TTC549 (cell line): ENCODE measurements at regions not wholly inside any gene's neighbourhood (a gene's known extent, or its start where the extent isn't known, plus 50 kb on each side); places are given as distances from the start of the nearest gene placed in this dataset.

Experiments used
- FAIRE-seq: peaks from 2 replicates; lab custom pipeline; 2012; peaks lifted over from hg19 to GRCh38; lab: Jason Lieb, UNC

- FAIRE-seq, result peak; percentile 49
Observed at GRCh38 chr20:12594410-12595088, 414.2 kb upstream of the SPTLC3 start.

DNA sequence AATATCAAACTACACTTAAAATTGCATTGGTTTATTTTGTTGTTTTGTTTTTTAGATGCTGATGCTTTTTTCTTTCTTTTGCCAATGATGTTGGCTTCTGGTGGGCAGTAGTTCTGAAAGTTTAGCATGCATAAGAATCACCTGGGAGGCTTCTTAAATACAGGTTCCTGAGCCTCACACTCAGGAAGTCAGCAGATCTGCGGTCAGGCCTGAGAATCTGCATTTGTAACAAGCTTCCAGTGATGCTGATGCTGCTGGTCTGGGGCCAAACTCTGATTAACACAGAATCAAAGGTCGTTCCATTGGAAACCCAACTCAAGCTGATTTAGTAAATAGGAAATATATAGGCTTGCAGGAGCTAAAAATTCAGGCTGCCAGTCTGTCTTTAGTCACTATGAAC, 412.9 kb upstream of the SPTLC3 start:
- FAIRE-seq, result no peak

DNA sequence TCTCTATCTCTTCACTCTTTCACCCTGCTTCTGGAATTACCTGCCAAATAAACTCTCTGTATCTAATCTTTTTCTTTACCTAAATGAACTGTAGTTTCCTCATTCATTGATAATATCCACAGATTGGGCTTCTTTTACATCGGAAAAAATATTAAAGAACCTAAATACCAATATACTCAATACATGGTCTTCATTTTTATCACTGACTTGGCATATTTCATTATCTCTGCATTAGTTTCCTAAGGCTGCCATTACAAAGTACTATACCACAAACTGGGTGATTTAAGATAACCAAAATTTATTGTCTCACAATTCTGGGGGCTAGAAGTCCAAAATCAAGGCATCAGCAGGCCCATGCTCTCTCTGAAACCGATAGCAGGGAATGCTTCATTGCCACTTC, 411.9 kb upstream of the SPTLC3 start:
- FAIRE-seq, result no peak

DNA sequence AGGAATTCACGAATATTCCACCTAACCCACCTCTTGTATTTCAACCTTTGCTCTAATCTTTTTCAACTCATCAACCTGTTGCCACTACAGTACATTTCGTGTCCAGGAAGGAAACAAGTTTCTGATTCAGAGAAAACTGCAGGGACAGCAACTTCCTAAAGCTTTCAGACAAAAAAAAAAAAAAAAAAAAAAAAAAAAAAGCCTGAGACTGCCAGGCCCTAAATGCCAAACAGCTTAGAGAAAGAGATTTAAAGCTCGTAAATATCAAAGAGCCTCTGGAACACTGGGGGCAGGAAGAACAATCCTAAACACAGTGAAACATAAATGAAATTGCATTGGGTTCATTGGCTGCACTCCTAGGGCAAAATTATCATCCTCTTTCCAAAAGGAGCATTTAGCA, 411.2 kb upstream of the SPTLC3 start:
- no peak for FAIRE-seq

- no peak for FAIRE-seq
Observed at GRCh38 chr20:12598894-12599293, 409.9 kb upstream of the SPTLC3 start.

DNA sequence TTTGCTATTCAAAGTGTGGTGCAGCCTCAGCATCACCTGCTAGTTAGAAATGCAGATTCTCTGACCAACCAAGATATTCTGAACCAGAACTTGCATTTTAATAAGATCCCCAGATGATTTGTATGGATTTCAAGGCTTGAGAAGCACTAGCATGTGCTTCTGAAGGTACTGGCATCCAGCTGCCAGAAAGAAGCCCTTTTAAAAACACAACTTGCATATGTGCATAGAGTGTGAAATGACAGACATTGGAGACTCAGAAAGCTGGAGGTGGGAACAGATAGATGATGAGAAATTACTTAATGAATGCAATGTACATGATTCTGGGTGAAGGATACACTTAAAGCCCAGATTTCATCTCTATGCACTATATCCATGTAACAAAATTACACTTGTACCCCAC, 409.3 kb upstream of the SPTLC3 start:
- no peak for FAIRE-seq

GRCh38 chr20:12605751-12606150, 403.0 kb upstream of the SPTLC3 start:
- FAIRE-seq, result no peak

GRCh38 chr20:12610871-12611270, 397.9 kb upstream of the SPTLC3 start:
- FAIRE-seq, result no peak

DNA sequence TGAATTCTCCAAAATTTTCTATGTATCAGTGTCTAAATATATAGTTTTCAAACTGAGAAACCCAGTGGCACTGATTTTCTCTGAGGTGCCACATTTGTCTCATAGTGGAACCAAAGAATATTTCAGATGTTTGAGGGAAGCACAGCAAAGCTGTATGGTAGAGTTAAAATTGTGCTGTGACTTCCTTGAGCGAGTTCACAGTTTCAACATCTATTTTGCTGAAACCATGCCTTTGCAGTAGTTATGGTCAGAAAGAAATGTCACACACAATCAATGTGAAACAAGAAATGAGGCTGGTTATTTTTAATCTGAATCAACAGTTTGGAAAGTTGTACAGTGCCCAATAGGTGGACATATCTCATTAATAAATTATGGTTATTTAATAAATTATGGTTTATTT, 394.0 kb upstream of the SPTLC3 start:
- FAIRE-seq, result no peak

DNA sequence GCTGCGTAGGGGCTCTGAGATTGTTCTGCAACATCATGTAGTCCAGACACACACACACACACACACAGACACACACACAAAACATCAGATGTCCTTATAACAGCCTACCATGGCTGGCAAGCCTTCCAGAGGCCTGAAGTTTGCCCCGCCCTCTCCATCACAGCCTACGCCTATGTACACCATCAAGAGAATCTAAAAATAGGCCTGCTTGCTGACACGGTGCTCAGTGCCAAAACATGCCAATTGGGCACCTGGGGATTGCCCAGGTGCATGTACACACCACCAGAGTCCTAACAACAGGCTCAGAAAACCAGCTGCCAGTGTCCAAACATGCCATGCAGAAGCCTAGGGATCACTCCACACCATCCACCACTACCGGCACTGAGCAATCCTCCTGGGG, 391.7 kb upstream of the SPTLC3 start:
- FAIRE-seq, result no peak

DNA sequence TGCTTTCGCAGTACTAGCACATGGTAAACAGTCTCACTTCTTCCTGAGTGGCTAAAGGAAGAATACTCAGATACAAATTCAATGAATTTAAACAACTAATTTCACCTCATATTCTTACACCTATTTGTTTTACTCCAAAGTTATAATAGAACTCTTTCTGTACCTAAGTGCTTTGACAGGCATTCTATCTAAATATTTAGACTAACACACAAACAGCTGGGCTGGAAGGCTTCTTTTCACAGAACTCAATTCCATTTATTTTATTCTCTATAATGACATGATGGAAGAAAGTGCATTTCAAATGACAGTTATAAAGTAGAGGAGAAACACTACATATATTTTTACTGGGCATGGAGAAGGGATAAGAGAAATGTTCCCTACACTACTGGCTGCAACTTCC, 384.9 kb upstream of the SPTLC3 start:
- no peak for FAIRE-seq

GRCh38 chr20:12627485-12627884, 381.3 kb upstream of the SPTLC3 start:
- FAIRE-seq, result no peak

- no peak for FAIRE-seq
Observed at GRCh38 chr20:12638633-12639312, 370.0 kb upstream of the SPTLC3 start.

DNA sequence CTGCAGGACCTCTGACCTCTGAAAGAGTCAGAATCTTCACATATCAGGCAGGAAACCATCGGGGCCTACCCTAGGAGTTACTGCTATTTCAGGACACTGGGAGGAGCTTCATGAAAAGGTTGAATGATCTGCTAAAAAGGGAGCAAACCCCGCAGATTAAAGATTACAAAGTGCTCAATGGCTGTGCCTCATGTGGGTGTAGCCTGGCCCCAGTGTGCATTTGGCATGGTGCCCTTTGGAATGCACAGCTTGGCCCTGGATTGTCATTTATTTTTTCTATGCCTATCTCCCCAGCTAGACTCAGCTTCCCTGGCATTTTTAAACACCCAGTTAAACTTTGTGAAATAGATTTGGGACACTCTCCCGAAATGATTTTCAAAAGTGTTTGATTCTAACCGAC, 368.5 kb upstream of the SPTLC3 start:
- no peak for FAIRE-seq

DNA sequence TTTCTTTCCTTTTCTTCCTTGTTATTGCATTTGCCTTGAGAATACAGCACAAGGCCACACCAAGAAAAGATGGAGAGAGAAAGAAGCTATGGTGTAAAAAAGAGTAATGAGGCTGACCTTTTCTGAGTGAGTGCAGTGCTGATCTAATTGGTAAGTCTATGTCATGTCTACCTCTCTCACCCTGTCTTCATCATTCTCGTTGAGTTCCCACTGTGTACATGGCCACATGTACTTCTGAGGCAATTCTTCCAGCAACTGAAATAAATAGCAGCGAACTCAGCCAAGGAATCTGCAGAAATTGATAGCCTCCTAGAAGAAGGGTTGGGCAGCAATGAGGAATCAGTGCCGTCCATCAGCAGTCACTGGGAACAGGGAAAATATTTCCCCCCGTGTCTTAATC, 367.2 kb upstream of the SPTLC3 start:
- FAIRE-seq, result no peak

GRCh38 chr20:12644461-12644860, 364.3 kb upstream of the SPTLC3 start:
- FAIRE-seq, result no peak

- no peak for FAIRE-seq
Observed at GRCh38 chr20:12649234-12649633, 359.5 kb upstream of the SPTLC3 start.

DNA sequence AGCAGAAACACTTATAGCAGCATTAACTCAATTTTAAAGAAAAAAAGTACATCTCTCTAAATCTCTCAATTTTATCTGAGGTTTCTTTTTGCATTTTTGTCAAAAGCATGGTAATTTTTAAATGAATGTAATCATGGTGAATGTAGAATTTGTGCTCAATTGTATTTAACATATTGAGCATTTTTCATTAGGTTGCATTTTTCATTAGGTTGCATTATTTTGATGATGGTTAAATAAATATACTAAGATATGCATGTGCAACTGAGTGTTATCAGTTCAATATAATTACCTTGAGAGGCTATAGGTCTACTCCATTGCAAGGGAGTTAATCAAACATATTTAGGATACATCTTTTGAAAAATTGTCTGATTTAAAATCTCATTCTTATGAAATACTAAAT, 355.1 kb upstream of the SPTLC3 start:
- no peak for FAIRE-seq

GRCh38 chr20:12659942-12660341, 348.8 kb upstream of the SPTLC3 start:
- no peak for FAIRE-seq

DNA sequence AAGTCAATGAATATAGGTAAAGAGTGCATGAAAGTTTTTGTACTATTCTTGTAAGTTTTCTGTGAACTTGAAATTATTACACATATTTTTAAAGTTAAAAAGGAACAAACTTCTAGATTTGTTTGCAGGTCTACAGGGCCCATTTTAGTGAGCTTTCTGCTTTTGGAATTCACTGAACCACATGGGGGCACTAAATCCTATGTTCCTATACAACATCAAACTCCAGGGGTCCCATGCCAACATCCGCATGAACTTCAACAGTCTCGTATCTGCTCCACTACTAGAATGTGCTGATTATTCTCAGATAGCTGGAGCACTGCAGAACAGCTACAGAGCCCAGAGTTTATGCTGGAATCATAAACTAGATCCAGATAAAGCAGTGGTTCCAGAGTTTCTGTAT, 347.9 kb upstream of the SPTLC3 start:
- no peak for FAIRE-seq

GRCh38 chr20:12670301-12670700, 338.5 kb upstream of the SPTLC3 start:
- no peak for FAIRE-seq

- FAIRE-seq, result no peak
Observed at GRCh38 chr20:12673352-12673751, 335.4 kb upstream of the SPTLC3 start.

- FAIRE-seq, result no peak
Observed at GRCh38 chr20:12677925-12678324, 330.8 kb upstream of the SPTLC3 start.

DNA sequence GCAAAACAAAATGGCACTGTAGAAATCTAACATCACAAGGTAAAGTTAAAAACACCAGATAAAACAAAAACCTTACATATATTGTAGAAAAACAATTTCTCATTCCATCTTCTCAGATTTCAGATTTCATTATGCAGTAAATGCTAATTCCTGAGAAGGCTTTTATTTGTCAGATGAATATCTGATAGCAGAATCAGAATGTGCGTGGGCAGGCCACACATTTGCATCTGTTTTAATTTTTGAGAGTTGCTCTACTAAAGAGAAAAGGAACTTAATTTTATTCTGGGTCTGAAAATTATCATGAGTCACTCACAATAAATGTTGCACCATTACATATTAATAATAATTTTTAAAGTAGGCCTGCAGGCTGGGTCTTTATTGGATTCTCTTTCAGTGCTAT, 329.3 kb upstream of the SPTLC3 start:
- FAIRE-seq, result no peak
